Anterior cingulate cortex (tissue), 58 donors: ENCODE measurements at regions not wholly inside any gene's neighbourhood (a gene's known extent, or its start where the extent isn't known, plus 50 kb on each side); places are given as distances from the start of the nearest gene placed in this dataset.
"Not testable (repeated sequence)": the region's sequence is repeated elsewhere in the genome, so short reads cannot be mapped to it uniquely, and the experiment has no call there.

Experiments
- DNase-seq, 58 donors: peaks; one replicate each; lab custom pipeline; 2025; lab: John Stamatoyannopoulos, UW

GRCh38 chr3:191727338-191727737 is 266.4 kb downstream of the PYDC2 start:
- no peak for DNase-seq

- DNase-seq: no peak
Measured at GRCh38 chr3:191728186-191728585, 267.2 kb downstream of the PYDC2 start.

- DNase-seq: no peak
Measured at GRCh38 chr3:191737742-191738141, 276.8 kb downstream of the PYDC2 start.

- no peak for DNase-seq
Measured at GRCh38 chr3:191740712-191741111, 279.7 kb downstream of the PYDC2 start.

GRCh38 chr3:191741847-191742350 is 280.9 kb downstream of the PYDC2 start:
- not testable (repeated sequence) for DNase-seq

- DNase-seq: no peak
Measured at GRCh38 chr3:191743283-191743682, 282.3 kb downstream of the PYDC2 start.

- DNase-seq: no peak
Measured at GRCh38 chr3:191750618-191751017, 289.7 kb downstream of the PYDC2 start.

GRCh38 chr3:191753196-191753595 is 292.2 kb downstream of the PYDC2 start:
- no peak for DNase-seq

GRCh38 chr3:191761906-191762305 is 300.9 kb downstream of the PYDC2 start:
- DNase-seq: peak in 1 of 58 donors; percentile 2

GRCh38 chr3:191762323-191762960 is 301.5 kb downstream of the PYDC2 start:
- peak in 1 of 58 donors; percentile 6 for DNase-seq

GRCh38 chr3:191768421-191768820 is 307.5 kb downstream of the PYDC2 start:
- DNase-seq: no peak

- no peak for DNase-seq
Measured at GRCh38 chr3:191770541-191770940, 309.6 kb downstream of the PYDC2 start.

- no peak for DNase-seq
Measured at GRCh38 chr3:191774485-191774884, 313.5 kb downstream of the PYDC2 start.

- no peak for DNase-seq
Measured at GRCh38 chr3:191775451-191776233, 314.7 kb downstream of the PYDC2 start.

- DNase-seq: no peak
Measured at GRCh38 chr3:191781044-191781443, 320.1 kb downstream of the PYDC2 start.

GRCh38 chr3:191783024-191783423 is 322.1 kb downstream of the PYDC2 start:
- no peak for DNase-seq

- DNase-seq: no peak
Measured at GRCh38 chr3:191790934-191791333, 330.0 kb downstream of the PYDC2 start.

GRCh38 chr3:191792580-191792979 is 331.6 kb downstream of the PYDC2 start:
- no peak for DNase-seq

GRCh38 chr3:191795196-191795595 is 334.2 kb downstream of the PYDC2 start:
- no peak for DNase-seq

GRCh38 chr3:191797271-191797670 is 336.3 kb downstream of the PYDC2 start:
- DNase-seq: no peak

GRCh38 chr3:191802671-191803070 is 341.7 kb downstream of the PYDC2 start:
- DNase-seq: no peak

- DNase-seq: no peak
Measured at GRCh38 chr3:191804935-191805334, 344.0 kb downstream of the PYDC2 start.
